HG03575 (cell line): ENCODE measurements at regions not wholly inside any gene's neighbourhood (a gene's known extent, or its start where the extent isn't known, plus 50 kb on each side); places are given as distances from the start of the nearest gene placed in this dataset.

Experiments used
- ATAC-seq: cut with Tn5 transposase; IDR thresholded peaks from one replicate; pipeline ENCODE4 v1.9.1; 2021; ENCODE audit not compliant: unreplicated experiment, insufficient number of reproducible peaks, low FRiP score; ENCODE audit errors: extremely low read depth

DNA sequence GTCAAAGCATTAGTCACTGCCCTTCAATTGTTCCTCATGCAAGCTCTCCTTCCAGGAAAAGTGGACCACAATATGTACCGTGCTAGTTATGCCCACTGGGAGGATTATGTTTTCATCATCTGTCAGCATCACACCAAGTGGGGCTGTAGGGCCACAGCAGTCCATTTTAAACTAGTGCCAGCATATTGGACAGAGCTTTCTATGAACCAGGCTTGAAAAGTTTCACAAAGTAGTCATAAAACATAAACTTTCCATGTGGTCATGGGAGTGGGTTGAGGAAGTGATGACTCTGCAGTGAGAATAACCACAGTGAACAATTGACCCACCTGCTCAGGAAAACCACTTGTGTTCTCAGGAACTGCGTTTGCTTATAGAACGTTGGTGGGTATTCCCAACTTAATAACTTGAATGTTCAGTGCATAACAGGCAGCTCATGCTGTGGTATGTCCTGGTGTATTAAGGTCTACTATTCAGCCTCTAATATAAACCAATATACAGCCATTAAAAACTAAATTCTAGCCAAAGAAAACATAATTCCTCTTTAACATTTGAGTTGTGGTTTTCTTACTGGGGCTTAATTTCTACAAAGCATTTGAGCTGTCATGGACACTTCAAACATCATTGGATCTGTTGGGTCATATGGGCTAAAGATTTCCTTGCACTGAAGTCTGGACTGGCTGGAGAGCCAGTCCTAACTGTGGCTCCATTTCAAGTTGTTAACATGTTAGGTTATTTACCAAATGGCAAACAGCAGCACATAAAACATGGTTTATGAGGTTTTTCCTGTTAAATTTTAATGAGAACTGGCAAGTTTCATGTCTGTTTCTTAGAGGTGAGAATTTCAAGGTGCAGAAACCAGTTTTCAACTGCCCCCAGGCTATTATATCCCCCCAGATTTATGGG lies 274.1 kb downstream of the OTOL1 start:
- peak; percentile 76 for ATAC-seq

DNA sequence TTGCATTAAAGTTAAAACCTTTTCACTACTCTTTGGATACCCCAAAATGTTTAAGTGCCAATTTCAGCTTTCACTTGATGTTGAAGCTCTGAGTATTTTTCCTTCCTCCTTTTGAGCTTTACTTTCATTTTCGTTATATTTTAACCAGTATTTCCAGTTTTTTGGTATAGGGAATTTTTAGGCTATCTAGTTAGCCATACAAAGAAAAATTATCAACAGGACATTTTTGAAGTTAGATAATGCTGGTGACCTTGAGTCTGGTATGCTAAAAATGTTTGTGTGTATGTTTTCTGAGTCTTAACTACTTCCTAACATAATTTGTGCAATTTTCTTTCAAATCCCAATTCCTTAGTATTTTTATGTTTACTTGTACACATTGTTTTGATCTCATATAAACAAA lies 284.8 kb downstream of the OTOL1 start:
- no peak for ATAC-seq

DNA sequence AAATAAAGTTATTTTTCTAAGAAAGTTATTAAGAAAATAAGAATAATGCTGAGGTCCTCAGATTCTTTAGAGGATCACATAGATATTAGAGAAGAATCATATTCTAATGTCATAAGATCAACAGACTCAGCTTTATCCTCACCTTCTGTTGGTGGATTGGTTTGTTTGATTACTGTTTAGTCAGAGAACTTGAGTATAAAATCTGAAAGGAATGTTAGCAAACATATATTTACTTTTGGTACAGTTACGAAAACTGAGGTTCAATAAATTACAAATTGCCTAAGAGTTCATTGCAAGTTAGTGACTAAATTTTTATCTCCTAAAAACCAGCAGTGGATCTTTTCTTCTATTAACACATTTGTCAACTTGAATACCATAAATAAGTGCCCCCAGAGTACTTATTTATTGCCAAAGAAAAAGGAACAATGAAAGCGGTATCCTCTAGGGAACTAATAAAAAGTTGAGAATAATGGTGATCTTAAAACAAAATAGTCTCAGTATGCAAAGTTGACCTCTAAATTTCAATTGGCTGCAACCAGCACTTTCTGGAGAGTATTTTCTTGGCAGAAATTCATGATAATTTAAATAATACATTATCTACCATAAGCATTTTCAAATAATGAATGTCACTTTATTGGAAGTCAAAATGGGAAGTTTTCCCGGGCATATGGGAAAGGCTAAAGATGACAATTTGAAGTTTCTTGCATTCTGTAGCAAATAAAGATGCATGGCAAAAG lies 296.8 kb downstream of the OTOL1 start:
- ATAC-seq, result no peak

DNA sequence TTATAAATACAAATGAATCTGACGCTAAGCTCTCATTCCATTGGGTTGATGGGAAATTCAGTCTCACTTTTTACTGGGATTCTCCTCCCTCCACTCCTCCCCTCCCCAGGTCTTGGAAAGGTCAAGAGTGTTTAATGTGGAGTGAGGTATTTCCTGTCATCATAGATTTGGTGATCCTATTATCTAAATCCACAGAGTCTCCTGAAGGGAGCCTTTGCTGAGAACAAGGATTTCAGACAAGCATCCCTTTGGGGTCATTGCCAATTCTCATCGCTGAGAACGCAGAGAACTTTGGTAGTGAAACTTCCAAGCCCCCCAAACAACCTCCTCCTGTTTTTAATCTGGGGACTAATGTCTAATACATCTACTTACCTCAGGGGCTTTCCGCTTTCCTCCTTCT lies 297.9 kb downstream of the OTOL1 start:
- no peak for ATAC-seq

DNA sequence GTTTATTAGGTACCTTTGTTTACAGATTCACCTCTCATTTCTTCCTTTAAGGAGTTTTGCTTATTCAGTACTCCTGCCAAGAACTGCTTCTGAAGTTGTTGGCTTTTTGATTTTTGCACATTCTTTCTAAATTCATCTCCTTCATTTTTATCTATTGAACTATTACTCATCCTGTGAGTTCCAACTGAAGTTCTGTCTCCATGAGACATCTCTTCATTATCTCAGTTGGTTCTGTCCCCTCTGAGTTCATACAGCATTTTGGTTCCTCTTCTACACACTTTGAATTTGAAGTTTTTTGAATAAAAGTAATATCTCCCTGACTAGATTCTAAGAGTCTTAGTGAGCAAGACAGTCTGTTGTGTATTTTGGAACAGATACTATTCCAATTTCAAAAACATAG lies 299.7 kb downstream of the OTOL1 start:
- ATAC-seq, result no peak

DNA sequence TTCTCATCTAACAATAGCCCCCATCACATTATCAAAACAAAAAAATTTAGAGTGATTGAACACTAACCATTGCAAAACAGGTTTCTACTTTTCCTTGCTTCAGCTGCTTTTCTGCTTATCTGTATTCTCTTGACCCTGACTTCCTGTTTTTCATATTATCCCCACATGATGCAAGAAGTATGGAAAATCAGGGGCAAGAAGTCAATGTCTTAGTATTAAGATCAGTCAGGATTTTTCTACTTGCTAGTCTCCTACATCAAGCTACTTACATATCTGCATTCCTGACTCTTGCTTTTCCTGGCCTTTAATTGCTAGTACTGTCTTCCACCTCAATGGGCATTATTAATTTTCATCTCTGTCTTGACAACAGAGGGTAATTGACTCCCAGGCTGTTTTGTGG lies 300.2 kb downstream of the OTOL1 start:
- ATAC-seq, result no peak

DNA sequence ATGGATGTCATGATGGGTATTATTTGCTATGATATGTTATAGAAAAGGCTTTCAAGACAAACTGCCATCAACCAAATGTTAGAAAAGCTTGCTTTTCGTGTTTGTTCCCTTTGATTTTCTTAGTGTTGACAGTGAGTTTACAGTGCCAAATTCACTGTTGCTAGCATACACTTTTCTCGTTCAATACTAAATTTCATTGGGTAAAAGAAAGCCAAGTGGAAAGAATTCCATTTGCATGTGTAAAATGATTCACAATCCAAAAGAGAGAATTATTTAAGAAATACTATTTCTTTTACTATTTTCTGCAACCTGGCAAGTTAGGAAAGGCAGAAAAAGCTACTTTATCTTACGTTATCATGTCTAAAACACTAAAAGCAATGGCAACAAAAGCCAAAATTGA lies 301.4 kb downstream of the OTOL1 start:
- ATAC-seq, result no peak

DNA sequence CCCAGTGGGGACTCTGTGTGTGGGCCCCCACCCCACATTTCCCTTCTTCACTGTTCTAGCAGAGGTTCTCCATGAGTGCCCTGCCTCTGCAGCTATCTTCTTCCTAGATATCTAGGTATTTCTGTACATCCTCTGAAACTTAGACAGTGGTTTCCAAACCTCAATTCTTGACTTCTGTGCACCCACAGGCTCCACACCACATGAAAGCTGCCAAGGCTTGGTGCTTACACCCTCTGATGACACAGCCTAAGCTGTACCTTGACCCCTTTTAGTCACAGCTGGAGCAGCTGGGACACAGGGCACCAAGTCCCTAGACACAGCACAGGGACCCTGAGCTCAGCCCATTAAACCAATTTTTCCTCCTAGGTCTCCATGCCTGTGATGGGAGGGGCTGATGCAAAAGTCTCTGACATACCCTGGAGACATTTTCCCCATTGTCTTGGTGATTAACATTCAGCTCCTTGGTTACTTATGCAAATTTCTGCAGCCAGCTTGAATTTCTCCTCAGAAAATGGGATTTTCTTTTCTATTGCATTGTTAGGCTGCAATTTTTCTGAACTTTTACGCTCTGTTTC lies 304.5 kb downstream of the OTOL1 start:
- ATAC-seq, result no peak

DNA sequence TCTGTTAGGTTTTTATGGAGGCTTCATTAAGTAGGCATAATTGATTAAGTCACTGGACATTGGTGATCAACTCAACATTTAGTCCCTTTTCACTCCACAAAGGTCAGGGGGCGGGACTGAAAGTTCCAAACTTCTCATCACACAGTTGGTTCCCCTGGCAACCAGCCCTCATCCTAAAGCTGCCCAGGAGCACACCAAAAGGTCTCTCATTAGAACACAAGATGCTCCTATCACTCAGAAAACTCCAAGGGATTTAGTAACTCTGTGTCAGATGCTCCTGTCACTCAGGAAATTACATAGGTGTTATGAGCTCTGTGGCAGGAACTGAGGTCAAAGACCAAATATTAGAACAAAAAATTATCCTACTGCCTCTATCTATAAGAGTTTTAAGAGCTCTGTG lies 321.5 kb downstream of the OTOL1 start:
- ATAC-seq, result no peak

DNA sequence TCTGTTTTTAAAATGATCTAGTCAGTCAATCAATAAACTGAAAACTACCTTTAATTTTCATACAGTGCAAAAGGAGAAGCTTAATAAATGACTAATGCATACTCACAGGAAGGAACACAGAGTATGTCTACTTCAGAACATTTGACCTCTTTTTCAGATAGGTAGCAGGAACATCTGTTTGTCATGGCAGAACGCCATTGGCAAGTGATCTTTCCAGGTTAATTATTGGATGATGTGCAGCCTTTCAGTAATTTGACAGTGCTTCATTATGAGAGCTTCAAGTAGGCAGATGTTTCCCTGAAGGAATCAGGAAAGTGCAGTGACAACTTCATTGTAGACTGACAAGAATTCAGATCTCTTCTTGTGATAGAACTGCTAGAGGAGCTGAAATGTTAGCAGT lies 325.0 kb downstream of the OTOL1 start:
- no peak for ATAC-seq

DNA sequence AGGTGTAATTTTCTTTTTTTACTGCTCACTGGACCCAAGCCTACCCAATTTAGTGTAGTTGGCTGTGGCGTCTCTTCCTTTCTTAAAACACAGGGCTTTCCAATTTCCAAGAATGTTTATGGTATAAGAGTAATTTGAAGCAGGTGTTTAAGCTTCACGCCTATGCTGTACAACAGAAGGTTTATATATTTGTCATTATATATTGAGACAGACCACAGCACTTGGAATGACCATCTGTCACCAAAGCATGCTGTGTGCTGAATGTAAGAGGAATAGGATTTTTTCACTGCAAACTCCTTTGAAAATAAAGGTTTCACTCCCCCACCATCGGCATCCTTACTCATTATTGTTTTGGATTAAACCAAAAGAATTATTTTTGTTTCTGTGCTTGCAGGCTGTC lies 325.7 kb downstream of the OTOL1 start:
- no peak for ATAC-seq

DNA sequence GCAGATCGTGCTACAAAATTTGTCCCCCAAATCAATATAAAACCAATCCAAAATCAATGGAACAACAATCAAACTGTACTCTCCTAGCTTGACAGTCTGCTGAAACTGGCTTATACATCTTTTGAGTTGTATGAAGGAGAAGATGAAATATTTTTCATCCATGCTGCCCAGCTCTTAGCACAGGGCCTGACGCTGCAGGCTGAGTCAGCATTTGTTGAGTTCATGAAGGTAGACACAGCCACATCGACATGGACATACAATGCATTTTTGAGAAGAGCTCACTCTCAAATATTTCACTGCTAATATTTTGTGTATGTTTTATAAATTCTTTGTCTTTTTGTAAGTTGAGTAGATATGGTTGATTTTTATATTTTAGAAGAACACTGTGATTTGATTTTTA lies 327.3 kb downstream of the OTOL1 start:
- ATAC-seq, result no peak

DNA sequence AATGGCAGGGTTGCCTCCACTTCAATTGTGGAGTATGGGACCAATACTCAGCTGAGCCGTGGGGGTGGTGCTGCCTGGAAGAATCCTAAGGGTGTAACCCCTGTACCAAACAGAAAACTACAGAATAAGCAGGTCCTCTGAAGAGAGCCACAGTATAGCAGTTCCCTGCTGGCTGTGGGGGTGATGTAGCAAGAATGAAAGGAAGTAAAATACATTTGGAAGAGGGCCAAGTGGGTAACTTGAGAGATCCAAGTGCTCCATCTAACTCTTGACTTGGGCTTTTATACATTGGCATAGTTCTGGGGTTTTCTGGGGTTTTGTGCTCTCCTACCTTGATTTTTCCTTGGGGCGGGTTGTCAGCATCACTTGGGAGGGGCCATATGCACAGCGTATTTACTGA lies 341.4 kb downstream of the OTOL1 start:
- no peak for ATAC-seq

DNA sequence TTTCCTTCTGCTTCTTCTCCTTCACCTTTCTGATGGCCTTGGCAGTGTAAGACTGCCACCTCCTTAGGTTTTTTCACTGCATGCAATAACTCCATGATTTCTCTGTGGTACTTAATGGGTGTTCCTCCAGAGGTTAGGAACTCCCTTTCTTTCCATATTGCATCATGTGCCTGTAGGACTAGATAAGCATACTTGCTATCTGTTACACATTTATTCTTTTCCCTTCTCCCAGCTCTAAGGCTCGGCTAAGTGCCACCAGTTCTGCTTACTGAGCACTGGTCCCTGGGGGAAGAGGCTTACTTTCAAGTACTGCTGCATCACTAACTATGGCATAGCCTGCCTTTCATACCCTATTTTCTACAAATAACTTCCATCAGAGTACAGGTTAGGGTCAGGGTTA lies 351.8 kb downstream of the OTOL1 start:
- ATAC-seq, result no peak

DNA sequence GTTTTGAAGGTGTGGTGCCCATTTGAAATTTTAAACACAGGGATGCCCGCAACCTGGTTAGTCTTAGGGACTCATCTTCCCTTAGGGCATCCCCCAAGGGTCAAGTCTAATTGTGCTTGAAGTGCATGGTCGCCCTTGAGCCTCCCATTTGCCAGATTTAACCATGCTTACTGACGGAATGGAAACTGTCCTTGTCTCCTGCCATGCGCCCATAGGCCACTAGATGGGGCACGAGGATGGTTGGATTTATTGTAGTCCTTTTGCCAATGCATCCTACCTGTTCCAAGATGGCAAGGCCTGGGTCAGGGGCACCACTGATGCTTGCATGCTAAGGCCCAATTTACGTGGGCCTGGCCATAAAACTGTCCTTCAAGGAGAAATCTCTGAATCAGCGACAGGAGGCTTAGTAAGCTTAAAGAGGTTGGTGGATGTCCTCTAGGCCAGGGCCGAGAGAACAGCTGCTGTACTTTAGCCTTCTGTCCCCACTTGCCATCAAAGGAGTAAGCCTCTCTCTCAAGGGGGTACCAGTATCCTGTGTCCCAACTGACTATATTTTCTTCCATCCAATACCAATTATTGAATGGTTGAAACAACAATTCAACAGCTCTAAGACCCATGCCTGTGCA lies 355.4 kb downstream of the OTOL1 start:
- peak; percentile 85 for ATAC-seq

DNA sequence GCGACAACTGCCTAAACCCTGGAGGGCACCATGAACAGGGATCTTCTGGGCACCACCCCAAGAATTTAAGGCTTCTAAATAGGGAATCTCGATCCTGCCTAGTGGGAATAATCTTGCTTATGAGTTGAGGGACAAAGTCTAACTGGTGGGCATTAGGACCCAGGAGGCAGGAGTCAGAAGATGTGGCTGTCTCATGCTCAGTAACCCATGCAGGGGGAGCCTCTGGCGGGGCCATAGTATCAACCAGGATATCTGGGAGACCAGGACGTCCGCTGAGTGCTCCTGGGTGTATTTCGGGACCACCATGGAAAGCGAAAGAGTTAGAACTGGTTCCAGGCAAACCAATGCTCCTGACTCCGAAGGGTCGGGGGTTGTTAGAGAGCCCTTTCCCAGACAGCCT lies 356.1 kb downstream of the OTOL1 start:
- ATAC-seq, result no peak

DNA sequence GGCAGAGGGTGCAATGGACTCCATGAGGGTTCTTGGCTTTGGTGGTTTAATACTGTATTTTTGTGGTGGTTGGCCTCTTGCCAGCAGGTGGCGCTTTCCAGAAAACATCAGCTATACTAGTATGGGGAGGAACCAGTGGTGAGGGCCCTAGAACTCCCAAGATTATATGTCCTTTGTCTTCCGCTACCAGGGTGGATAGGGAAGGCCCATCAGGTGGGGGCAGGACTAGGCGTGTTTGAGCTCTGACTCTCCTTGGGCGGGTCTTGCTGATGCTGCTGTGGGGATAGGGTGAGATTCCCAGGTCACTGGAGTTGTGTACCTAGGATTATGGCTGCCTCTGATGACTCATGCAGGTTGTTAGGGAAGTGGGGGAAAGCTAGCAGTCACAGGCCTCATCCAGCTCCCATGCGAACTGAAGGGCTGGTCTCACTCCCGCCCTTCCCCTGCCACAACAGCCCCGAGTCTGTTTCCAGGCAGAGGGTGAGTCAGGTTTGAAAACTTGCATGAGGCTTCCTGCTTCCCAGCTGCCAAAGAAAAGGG lies 357.7 kb downstream of the OTOL1 start:
- peak; percentile 42 for ATAC-seq

DNA sequence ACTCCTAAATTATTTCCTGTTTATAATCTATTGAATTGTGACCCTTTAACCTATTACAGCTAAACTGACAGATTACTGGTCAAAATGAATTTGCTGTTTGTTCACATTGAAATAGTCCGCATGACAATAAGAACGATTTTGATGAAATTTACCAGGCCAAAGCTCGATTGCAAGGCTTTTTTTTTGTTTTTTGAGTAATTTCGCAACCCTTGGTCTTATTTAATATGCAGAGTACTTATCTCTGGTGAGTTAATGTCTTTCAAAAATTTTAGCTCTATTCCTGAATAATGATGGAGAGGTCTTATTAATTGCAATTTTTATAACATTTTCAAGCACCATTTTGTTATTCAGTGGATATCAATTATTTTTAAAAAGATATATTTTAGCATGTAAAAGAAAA lies 362.4 kb downstream of the OTOL1 start:
- ATAC-seq, result no peak

DNA sequence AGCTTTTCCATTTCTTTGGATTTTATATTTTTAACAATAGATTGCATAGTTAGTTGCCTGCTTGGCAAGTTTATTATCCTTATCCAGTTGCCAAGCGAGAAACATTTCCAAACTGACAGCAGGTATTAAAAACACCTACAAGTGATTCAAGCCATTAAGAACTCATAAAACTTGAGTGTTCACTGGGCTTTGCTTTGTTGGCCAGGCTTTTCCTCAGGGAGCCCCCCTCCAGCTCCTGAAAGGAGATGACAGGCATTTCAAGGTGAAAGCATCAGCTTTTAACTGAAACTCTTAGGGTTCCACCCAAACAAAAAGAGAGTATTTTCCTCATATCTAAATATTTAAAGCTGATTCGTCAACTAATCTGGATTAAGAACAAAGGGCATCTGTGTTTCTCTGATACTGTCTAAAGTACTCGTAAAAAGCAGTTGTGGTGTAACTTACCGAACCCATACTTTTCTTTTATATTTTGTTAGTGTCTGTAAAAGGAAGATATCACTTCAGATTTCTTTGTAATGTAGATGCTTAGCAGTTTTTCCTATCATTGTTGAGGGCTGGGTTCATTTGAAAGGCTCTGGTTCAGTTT lies 363.4 kb downstream of the OTOL1 start:
- no peak for ATAC-seq
